Tibial nerve (tissue), 4 donors: ENCODE measurements at regions not wholly inside any gene's neighbourhood (a gene's known extent, or its start where the extent isn't known, plus 50 kb on each side); places are given as distances from the start of the nearest gene placed in this dataset.

Experiments used
- DNase-seq, 2 donors: peaks; one replicate each; pipeline ENCODE4 v3.0.0-alpha.2; 2019; ENCODE audit warnings: low spot score in 2 of 2
- H3K27ac ChIP-seq, 4 donors: fragments of 200-600 bp; sonication (generic) in 3 of 4; one replicate each; pipeline ENCODE4 v1.5.1; 2017 to 2019; ENCODE audit warnings: mild to moderate bottlenecking in 1 of 4
- H3K27me3 ChIP-seq, 2 donors: fragments of 200-600 bp; sonication (generic) in 1 of 2; one replicate each; pipeline versions ENCODE4 v1.5.1 to v1.6.0; 2017 to 2019
- H3K36me3 ChIP-seq, 3 donors: fragments of 200-600 bp; sonication (generic); one replicate each; pipeline ENCODE4 v1.5.1; 2018 to 2019
- H3K4me1 ChIP-seq, 4 donors: fragments of 200-600 bp; sonication (generic) in 3 of 4; one replicate each; pipeline ENCODE4 v1.5.1; 2017 to 2019
- H3K4me3 ChIP-seq, 4 donors: fragments of 200-600 bp; sonication (generic) in 3 of 4; one replicate each; pipeline ENCODE4 v1.5.1; 2017 to 2019; ENCODE audit warnings: mild to moderate bottlenecking in 1 of 4, moderate library complexity in 1 of 4
- H3K9me3 ChIP-seq, 4 donors: fragments of 200-600 bp; sonication (generic) in 3 of 4; one replicate each; pipeline ENCODE4 v1.5.1; 2017 to 2019
- EP300 ChIP-seq, 2 donors: sonication (generic); formaldehyde crosslinking; IDR thresholded peaks; one replicate each; pipeline ENCODE4 v1.6.1; 2017; ENCODE audit warnings: antibody characterized with exemption in 2 of 2, mild to moderate bottlenecking in 1 of 2
- POLR2A ChIP-seq, 2 donors: fragments of 450-650 bp; IDR thresholded peaks; one replicate each; pipeline ENCODE4 v1.6.1; 2017; ENCODE audit warnings: antibody characterized with exemption in 2 of 2, mild to moderate bottlenecking in 2 of 2, moderate library complexity in 2 of 2
- WGBS, 2 donors: methylation state at CpG; one replicate each; pipeline ENCODE4 v1.1.5; 2018; 5-methylcytosine and 5-hydroxymethylcytosine counted together
- TF ChIP-seq, protein P1 (sequence below), 5 experiments: fragments of 200-600 bp in 3 of 5; fragments of 450-650 bp in 2 of 5; sonication (generic) in 3 of 5; IDR thresholded peaks; one replicate each; pipeline ENCODE4 v1.5.1; 2016 to 2019; ENCODE audit warnings: antibody characterized with exemption in 5 of 5, mild to moderate bottlenecking in 3 of 5, moderate library complexity in 2 of 5

DNA sequence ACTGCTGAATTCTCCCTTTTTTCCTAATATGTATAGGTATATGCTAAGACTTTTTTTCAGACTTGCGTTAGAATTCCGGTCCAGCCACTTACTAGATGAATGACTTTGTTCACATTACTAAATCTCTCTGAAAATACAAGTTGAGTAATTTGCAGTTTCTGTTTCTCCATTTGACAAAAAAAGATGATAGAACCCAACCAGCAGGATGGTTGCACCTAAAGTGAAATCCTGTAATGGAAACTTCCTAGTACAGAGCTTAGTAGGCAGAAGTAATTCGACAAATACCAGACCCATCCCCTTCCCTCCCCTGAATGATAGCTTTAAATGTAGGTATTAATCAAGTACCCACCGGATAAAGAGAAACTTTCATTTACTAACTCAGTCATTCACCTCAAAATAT lies 113.6 kb upstream of the RAP1B start:
- 94 to 95% methylated on average over 4 of the region's 4 CpGs for WGBS, 2 donors
- TF ChIP-seq, protein P1, sequence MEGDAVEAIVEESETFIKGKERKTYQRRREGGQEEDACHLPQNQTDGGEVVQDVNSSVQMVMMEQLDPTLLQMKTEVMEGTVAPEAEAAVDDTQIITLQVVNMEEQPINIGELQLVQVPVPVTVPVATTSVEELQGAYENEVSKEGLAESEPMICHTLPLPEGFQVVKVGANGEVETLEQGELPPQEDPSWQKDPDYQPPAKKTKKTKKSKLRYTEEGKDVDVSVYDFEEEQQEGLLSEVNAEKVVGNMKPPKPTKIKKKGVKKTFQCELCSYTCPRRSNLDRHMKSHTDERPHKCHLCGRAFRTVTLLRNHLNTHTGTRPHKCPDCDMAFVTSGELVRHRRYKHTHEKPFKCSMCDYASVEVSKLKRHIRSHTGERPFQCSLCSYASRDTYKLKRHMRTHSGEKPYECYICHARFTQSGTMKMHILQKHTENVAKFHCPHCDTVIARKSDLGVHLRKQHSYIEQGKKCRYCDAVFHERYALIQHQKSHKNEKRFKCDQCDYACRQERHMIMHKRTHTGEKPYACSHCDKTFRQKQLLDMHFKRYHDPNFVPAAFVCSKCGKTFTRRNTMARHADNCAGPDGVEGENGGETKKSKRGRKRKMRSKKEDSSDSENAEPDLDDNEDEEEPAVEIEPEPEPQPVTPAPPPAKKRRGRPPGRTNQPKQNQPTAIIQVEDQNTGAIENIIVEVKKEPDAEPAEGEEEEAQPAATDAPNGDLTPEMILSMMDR (IDR thresholded peaks at IDR 0.05): no peak
- TF ChIP-seq EP300 (IDR thresholded peaks at IDR 0.05): no peak
- no peak for TF ChIP-seq POLR2A (IDR thresholded peaks at IDR 0.05)

DNA sequence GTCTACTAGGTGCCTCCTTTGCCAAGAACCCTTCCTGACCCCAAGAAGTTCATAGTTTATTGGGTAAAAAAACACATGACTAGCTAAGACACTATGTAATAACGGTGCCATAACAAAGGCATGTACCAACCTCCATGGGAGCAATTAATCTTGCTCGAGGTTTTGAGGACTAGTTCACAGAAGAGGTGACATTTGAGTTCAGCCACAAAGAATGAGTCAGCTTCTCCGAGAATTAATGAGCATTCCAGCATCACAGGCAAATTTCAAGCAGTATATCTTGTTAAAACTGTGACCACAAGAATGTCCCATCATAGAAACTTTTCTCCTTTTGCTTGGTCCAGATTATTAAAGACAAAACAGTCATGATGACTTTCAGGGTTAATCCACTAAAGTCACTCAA lies 113.0 kb upstream of the RAP1B start:
- no peak overlapping the region for H3K4me3 ChIP-seq
- no peak for TF ChIP-seq POLR2A (IDR thresholded peaks at IDR 0.05)
- TF ChIP-seq EP300 (IDR thresholded peaks at IDR 0.05): no peak
- TF ChIP-seq, protein P1 (IDR thresholded peaks at IDR 0.05): no peak
- no peak overlapping the region for H3K27ac ChIP-seq
- no peaks in the 10 kb centered on the region for H3K27me3 ChIP-seq
- H3K36me3 ChIP-seq: no peaks in the 10 kb centered on the region
- H3K4me1 ChIP-seq: peaks cover 0 to 10% (median 0%) of the 10 kb centered on the region in 4 donors
- 22 to 28% methylated on average over 3 of the region's 3 CpGs for WGBS, 2 donors
- DNase-seq: no peak
- no peaks in the 10 kb centered on the region for H3K9me3 ChIP-seq

More for the DNA sequence above, 113.6 kb upstream of the RAP1B start:
- H3K27ac ChIP-seq: no peak overlapping the region
- no peaks in the 10 kb centered on the region for H3K9me3 ChIP-seq
- peaks cover 0 to 10% (median 0%) of the 10 kb centered on the region in 4 donors for H3K4me1 ChIP-seq
- H3K36me3 ChIP-seq: no peaks in the 10 kb centered on the region
- DNase-seq: no peak
- no peaks in the 10 kb centered on the region for H3K27me3 ChIP-seq
- no peak overlapping the region for H3K4me3 ChIP-seq

DNA sequence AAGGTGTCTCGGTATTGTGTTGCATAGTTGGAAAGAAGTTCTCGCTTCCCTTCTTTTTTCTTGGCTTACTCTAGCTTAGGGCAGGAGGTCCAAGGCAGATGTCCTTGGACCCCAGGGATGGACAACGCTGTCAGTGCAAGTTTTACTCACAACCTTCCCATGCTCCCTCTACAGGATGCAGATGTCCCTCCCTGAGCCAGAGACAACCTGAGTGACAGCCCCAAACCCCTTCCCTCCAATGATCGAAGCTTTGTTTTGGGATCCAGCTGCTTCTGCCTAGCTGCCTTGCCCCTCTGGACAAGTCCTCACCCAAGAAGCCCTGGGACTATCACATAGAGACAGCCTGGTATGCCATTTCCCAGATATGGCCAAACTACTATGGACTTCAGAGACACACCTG lies 112.0 kb upstream of the RAP1B start:
- Histone ChIP-seq H3K36me3 (no peaks in the 10 kb centered on the region), H3K27ac (no peak overlapping the region), H3K27me3 (no peaks in the 10 kb centered on the region), H3K4me3 (no peak overlapping the region), H3K9me3 (no peaks in the 10 kb centered on the region), H3K4me1 (peaks cover 0 to 10% (median 0%) of the 10 kb centered on the region in 4 donors)
- TF ChIP-seq, protein P1 (IDR thresholded peaks at IDR 0.05): no peak
- no peak for TF ChIP-seq EP300 (IDR thresholded peaks at IDR 0.05)
- no peak for TF ChIP-seq POLR2A (IDR thresholded peaks at IDR 0.05)
- DNase-seq: no peak
- 90 to 96% methylated on average over 4 of the region's 4 CpGs for WGBS, 2 donors

DNA sequence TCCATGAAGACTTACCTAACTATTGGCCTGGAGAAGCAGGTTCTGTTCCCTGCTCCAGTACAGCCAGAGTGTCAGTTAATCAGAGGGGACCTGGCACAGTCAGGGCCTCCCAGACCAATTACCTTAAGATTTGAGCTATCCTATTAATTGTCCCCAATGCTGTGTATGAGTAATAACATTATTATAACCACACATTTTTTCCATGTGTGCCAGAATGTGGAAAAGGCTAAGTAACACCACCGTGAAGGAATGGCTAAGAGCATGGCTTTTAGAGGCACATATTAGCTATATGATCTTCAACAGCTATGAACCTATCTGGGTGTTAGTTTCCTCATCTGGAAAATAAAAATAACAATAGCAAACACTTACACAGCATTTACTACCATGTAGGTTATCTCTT lies 111.1 kb upstream of the RAP1B start:
- DNase-seq: no peak
- H3K36me3 ChIP-seq: no peaks in the 10 kb centered on the region
- H3K27me3 ChIP-seq: no peaks in the 10 kb centered on the region
- H3K9me3 ChIP-seq: no peaks in the 10 kb centered on the region
- no peak overlapping the region for H3K4me3 ChIP-seq
- TF ChIP-seq EP300 (IDR thresholded peaks at IDR 0.05) (no peak), POLR2A (IDR thresholded peaks at IDR 0.05) (no peak)
- TF ChIP-seq, protein P1 (IDR thresholded peaks at IDR 0.05): no peak
- WGBS, 2 donors: 91 to 92% methylated on average over 1 of the region's 1 CpG
- H3K27ac ChIP-seq: no peak overlapping the region
- H3K4me1 ChIP-seq: peaks cover 0 to 10% (median 0%) of the 10 kb centered on the region in 4 donors

DNA sequence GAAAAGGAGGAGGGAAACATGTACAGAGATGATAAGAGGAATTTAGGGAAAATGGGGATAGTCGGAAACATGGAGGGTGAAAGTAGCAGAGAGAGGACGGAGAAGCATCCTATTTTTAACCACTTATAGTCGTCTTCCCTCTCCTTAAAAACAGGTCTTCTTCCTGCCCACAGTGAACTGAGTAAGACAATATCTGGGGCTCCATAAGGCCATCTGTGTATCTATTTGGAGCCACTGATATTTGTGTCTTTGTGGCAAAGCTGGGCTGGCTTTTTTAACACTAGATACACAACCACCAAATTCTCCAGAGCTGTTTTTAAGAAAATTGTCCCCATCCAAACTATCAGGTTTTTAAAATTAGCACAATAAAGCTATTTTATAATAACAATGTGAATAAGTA lies 109.5 kb upstream of the RAP1B start:
- no peak for DNase-seq
- TF ChIP-seq EP300 (IDR thresholded peaks at IDR 0.05) (no peak), POLR2A (IDR thresholded peaks at IDR 0.05) (no peak)
- TF ChIP-seq, protein P1 (IDR thresholded peaks at IDR 0.05): no peak
- Histone ChIP-seq H3K27ac (no peak overlapping the region), H3K27me3 (no peaks in the 10 kb centered on the region), H3K9me3 (no peaks in the 10 kb centered on the region), H3K4me3 (no peak overlapping the region), H3K36me3 (no peaks in the 10 kb centered on the region), H3K4me1 (no peaks in the 10 kb centered on the region)
- 63 to 65% methylated on average over 3 of the region's 3 CpGs for WGBS, 2 donors
